HG02870 (cell line): ENCODE measurements at regions not wholly inside any gene's neighbourhood (a gene's known extent, or its start where the extent isn't known, plus 50 kb on each side); places are given as distances from the start of the nearest gene placed in this dataset.

Experiments used
- ATAC-seq: cut with Tn5 transposase; IDR thresholded peaks from one replicate; pipeline ENCODE4 v1.9.1; 2021; ENCODE audit warnings: mild to moderate bottlenecking, moderate library complexity; ENCODE audit not compliant: unreplicated experiment

GRCh38 chr10:55280696-55281095, 479.7 kb upstream of the PCDH15 start:
- ATAC-seq: no peak

GRCh38 chr10:55277549-55277948, 476.5 kb upstream of the PCDH15 start:
- ATAC-seq: no peak

- no peak for ATAC-seq
Measured at GRCh38 chr10:55274367-55274766, 473.3 kb upstream of the PCDH15 start.

GRCh38 chr10:55273946-55274345, 472.9 kb upstream of the PCDH15 start:
- ATAC-seq: no peak

- no peak for ATAC-seq
Measured at GRCh38 chr10:55272886-55273285, 471.9 kb upstream of the PCDH15 start.

GRCh38 chr10:55266797-55267196, 465.8 kb upstream of the PCDH15 start:
- ATAC-seq: no peak

- ATAC-seq: no peak
Measured at GRCh38 chr10:55263327-55263726, 462.3 kb upstream of the PCDH15 start.

- ATAC-seq: no peak
Measured at GRCh38 chr10:55242544-55242943, 441.5 kb upstream of the PCDH15 start.

- ATAC-seq: no peak
Measured at GRCh38 chr10:55237462-55237861, 436.4 kb upstream of the PCDH15 start.

- ATAC-seq: no peak
Measured at GRCh38 chr10:55233505-55233904, 432.5 kb upstream of the PCDH15 start.

GRCh38 chr10:55233090-55233489, 432.1 kb upstream of the PCDH15 start:
- ATAC-seq: no peak

GRCh38 chr10:55232553-55232952, 431.5 kb upstream of the PCDH15 start:
- no peak for ATAC-seq

GRCh38 chr10:55227967-55228366, 426.9 kb upstream of the PCDH15 start:
- ATAC-seq: no peak

- ATAC-seq: no peak
Measured at GRCh38 chr10:55224007-55224781, 423.2 kb upstream of the PCDH15 start.

GRCh38 chr10:55223352-55223751, 422.3 kb upstream of the PCDH15 start:
- ATAC-seq: no peak

- no peak for ATAC-seq
Measured at GRCh38 chr10:55220975-55221374, 419.9 kb upstream of the PCDH15 start.

- ATAC-seq: no peak
Measured at GRCh38 chr10:55215699-55216098, 414.7 kb upstream of the PCDH15 start.

GRCh38 chr10:55214608-55215007, 413.6 kb upstream of the PCDH15 start:
- no peak for ATAC-seq

- ATAC-seq: no peak
Measured at GRCh38 chr10:55212051-55212450, 411.0 kb upstream of the PCDH15 start.

GRCh38 chr10:55203874-55204273, 402.8 kb upstream of the PCDH15 start:
- ATAC-seq: no peak

- no peak for ATAC-seq
Measured at GRCh38 chr10:55203319-55203718, 402.3 kb upstream of the PCDH15 start.

- ATAC-seq: no peak
Measured at GRCh38 chr10:55200020-55200419, 399.0 kb upstream of the PCDH15 start.

- ATAC-seq: no peak
Measured at GRCh38 chr10:55191236-55191860, 390.3 kb upstream of the PCDH15 start.
